ENCODE measurements at regions not wholly inside any gene's neighbourhood (a gene's known extent, or its start where the extent isn't known, plus 50 kb on each side); places are given as distances from the start of the nearest gene placed in this dataset.

- DNase-seq, result no peak
Observed at GRCh38 chr1:23615423-23615822, 56.1 kb upstream of the ID3 start.

- DNase-seq, result no peak
Observed at GRCh38 chr1:23614032-23614660, 54.8 kb upstream of the ID3 start.

DNA sequence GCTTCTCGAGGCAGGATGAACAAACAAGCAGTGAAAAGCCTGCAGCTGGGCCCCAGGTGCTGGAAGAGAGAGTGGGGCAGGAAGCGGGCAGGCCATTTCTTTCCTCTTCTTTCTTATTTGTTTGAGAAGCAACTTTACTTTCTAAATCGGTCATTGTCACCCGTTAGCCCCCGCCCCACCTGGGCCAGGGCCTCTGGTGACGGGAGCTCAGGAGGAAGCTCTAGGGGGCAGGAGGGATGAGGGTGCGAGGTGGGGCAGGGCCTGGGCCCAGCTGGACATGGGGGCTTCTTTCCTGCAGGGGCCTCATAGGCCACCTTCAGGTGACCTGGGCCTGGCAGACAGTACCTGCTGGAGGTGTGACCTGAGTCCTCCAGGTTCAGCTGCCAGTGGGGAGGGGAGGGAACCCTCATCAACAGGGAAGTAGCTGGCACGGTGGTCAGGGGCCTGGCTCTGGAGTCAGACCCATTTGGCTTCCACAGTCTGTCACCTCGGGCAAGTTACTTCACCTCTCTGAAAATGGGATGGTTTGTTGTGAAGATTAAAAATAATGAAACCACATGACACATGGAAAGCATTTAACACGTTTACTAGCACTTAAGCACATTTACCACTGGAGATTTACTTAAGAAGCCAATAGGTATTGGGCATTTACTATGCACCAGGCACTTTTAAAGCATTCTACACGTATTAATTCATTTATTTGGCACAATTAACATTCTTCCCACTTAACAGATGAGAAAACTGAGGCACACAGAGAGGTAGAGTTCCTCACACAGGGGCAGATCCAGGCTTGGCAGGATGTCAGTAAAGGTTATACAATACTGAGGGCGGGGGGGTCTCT is 54.1 kb upstream of the ID3 start:
- no peak for DNase-seq

DNA sequence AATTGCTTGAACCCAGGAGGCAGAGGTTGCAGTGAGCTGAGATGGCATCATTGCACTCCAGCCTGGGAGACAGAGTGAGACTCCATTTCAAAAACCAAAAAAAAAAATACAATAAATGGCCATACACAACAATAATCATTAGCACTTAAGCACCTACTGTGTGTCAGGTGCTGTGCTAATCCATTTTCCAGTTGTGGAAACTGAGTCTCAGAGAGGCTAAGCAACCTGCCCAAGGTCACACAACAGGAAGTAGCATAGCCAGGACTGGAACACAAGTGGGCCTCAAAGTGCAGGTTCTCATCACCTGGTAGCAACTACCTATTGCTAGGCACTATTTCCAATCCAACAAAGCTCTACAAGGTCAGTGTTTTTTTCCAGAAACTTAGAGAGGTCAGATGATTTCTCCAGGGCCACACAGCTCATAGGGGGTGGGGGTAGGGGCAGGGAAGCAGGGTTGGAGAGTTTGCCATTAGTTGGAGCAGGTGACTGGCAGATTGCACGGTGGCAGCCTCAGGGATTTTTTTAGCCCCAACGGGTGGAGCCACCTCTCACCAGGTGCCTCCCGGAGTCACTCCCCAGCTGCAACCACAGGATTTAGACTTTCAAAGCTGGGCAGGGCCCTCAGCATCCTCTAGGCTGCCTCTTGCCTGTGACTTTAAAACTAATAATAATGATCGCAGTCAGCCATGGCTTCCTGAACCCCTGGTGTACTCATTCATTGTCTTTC is 52.5 kb upstream of the ID3 start:
- no peak for DNase-seq

DNA sequence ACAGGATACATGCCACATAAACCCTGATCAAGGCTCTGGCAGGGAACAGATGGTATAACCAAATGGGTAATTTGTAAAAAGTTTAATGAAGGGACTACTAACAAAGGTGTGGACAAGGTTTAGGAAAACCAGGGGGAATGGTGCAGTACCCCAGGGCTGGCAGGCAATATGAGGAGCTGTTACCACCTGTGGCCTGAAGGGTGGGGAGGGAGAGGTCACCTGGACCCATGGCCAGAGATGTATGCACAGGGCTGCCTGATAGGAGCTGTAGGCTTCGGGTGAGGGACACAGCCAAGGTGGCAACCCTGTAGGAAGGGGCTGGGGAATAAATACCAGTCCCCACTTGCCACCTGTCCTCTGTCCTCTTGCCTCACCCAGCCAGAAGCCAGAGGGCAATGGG is 51.4 kb upstream of the ID3 start:
- DNase-seq, result no peak

GRCh38 chr1:23609971-23610370 is 50.7 kb upstream of the ID3 start:
- no peak for DNase-seq
